GM21576 (cell line): ENCODE measurements at regions not wholly inside any gene's neighbourhood (a gene's known extent, or its start where the extent isn't known, plus 50 kb on each side); places are given as distances from the start of the nearest gene placed in this dataset.
"Not testable (repeated sequence)": the region's sequence is repeated elsewhere in the genome, so short reads cannot be mapped to it uniquely, and the experiment has no call there.

ENCODE experiments used
- ATAC-seq: cut with Tn5 transposase; IDR thresholded peaks from one replicate; pipeline ENCODE4 v1.9.1; 2021; ENCODE audit warnings: mild to moderate bottlenecking, moderate library complexity; ENCODE audit not compliant: unreplicated experiment

DNA sequence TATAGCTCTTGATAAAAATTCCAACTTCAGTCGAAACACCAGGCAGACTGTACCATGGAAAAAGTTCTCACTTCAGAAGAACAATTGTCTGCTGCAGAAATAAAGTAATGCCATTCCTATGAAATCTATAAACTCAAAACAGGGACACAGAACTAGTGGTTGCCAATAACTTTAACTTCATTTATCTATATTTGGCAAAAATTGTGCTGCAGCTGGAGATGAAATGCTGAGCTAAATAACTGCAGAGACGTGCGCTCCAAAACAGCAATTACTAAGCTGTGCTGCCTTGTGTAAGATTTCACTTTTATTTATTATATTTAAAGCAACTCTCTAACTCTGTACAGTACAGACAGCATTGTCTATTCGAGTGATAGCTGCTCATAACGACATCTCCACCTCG, 540.1 kb upstream of the ID2 start:
- ATAC-seq = no peak

DNA sequence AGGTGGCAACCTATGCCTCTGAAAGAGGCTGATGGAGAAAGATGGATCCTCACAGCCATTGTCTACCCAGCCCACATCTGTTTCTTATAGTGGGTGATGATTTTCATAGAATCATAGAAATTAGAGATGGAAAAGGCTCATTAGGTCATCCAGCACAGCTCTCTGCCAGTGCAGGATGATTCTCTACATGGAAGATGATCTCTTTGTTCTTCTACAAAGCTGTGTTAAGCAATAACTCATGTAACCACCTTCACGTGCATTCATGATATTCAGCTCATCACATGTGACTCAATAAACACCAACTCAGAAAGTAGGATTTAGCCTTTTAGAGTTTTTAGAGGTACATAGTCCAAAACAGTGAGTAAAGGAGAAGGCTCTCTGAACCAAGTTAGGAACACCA, 539.4 kb upstream of the ID2 start:
- ATAC-seq = no peak

DNA sequence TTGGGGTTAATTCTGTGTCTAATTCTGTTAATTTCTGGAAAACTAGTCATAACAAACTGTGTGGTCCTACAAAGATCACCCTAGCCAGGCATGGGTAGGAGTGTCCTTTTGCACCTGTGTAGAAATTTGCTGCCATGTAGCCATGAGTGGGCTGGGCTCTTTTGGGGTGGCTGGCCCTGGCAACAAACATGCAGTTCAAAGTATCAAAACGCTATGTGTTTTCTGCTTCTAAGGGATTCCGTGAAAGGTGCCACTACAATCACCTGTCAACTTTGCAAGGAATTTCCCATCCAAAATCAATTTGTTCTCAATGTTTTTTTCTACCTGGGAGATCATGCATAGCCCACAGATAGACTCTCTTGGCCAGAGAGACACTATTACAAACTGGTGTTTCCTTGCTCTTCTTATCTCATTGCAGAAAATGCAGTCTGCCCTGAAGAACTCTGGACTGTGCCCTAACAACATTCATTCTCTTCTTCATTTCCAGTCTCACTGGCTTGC, 537.7 kb upstream of the ID2 start:
- no peak for ATAC-seq

DNA sequence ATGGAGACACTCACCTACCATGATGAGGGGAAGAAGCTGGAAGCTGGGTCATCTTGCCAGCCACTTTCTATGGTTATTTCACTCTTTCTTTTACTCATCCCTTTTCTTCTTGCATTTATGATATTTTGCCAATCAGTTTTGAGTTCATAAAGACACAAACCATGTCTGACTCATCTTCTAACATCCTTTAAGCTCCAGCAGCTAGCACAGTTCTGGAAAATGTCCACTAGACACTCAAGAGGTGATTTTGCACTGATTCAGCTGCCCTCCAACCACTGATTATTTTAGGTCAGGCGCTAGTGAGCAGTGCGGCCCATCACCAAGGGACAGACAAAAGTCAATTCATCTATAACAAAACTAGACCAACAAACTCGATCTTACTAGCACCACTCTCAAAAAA, 537.1 kb upstream of the ID2 start:
- no peak for ATAC-seq

DNA sequence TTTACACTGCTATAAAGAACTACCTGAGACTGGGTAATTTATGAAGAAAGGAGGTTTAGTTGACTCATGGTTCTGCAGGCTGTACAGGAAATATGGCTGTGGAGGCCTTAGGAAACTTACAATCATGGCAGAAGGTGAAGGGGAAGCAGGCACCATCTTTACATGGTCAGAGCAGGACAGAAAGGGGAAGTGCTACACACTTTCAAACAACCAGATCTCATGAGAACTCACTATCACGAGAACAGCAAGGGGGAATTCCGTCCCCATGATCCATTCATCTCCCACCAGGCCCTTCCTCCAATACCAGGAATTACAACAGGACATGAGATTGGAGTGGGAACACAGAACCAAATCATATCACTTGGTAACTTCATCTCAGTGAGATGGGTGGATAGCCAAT, 536.5 kb upstream of the ID2 start:
- ATAC-seq = not testable (repeated sequence)

DNA sequence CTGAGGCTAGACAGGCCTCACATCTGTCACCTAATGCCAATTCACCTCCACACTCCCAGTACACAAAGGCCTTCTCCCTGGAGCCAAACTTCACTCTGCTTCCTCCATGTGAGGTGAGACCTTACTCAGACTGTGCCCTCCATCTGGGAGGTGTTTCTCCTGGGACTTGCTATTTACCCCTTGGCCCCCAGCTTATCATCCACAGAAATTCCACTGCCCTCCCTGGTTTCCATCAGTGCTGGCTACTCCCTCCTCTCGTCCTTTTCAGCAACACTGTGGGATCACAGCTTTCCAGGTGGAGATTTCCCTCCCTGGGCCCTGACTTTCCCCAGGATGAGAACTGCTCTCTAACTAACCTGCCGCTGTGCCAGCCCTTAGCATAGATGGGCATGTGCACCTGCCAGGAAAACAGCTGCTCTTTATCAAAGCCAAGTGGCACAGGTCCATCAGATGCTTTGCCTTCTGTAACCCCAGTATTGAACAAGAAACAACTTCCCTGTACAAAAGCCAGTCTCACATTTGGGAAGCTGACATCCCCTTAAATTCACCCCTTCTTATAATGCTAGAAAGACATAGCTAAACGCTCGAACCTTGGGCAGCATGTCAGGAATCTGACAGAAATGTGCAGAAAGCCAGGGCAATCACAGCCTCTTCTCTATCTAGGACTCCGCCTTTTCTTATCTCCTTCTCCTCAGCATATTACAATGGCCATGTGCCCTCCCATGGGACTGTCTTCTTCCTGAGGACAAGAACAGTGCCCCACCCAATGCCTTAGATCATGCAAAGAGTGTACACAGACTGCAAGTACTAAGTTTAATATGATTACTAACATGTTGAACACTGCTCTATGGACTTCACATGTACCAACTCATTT, 535.5 kb upstream of the ID2 start:
- no peak for ATAC-seq

DNA sequence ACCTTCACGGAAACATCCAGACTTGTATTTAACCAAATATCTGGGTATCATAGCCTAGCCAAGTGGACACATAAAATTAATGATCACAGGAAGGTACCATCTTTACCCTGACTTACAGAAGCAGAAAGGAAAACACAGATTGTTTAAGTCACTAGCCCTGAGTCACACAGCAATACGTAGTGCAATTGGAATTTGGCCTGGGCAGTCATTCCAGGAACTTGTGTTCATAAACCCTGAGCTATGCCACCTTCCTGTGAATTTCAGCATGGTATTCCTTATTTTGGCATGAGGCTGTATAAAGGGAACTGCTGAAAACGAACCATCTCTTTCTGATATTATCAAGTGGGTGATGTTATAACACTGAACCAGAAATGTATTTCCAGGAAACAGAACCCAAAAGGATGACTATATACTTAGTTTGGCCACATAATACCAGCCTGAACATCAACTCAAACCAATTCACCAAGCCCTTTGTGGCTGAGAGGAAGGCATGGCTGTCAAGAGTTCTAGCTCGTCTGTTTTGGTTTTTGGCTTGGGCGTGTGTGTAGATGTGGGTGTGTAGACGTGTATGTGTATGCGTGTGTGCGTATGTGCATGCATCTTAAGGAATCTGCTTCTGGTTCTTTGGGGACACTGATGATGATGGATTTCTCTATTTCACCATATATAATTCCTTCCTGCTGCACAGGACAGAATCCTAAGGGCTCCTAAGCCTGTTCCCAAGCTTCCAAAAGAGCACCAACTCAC, 533.4 kb upstream of the ID2 start:
- no peak for ATAC-seq

DNA sequence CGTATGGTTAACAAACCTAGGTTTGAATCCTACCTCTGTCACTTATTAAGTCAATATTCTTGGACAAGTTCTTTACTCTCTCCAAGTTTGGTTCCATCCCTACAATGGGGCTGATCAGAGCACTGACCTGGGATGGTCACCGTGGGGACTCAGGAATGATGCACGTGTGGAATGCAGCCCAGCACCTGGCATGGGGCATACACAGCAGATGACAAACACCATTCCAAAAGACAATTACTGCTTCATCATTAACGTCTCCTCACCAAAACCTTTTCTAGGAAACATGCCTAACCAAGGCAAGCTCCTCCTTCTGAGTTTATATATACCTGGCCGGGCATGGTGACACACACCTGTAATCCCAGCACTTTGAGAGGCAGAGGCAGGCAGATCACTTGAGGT, 532.9 kb upstream of the ID2 start:
- ATAC-seq = no peak

DNA sequence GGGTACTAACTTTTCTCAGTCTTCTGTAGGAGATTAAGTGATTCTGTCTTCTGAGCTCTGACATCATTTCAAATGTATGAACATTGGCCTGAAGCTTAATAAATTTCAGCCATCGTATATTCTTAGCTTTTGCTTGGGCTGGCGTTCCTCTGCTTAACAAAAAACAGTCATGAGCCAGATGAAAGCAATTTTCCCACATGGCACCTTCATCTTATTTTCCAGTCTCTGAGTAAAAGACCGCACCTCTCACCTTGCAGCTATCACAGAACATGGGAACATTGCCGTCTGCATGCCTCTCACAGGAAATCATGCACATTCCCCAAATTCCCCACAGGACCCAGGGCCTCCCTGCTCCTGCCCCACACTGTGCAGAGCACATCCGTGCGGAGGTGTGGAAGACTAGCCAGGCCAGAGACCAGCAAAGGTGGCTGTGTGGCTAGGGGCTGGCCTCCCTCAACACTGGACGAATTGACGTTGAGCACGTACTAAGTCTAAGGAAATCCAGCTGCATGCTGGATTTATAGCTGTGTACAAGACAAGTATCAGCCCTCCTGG, 531.8 kb upstream of the ID2 start:
- no peak for ATAC-seq

DNA sequence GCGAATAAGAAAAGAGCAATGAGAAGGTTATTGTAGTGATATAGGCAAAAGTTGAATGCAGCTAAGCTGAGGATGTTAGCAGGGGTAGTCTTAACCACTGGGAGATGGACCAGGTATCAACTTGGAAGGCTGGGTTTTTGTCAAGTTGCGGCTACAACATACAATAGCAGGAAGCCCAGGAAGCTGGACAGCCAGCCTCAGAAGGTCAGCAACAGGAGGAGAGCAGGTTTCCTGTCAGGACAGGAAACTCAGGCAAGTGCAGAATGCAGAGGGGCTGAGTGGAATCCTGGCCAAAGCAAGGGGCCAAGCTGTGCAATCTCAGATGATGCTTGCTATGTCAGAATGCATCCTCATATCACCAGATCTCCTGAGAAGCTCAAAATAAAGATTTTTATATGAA, 530.0 kb upstream of the ID2 start:
- no peak for ATAC-seq

DNA sequence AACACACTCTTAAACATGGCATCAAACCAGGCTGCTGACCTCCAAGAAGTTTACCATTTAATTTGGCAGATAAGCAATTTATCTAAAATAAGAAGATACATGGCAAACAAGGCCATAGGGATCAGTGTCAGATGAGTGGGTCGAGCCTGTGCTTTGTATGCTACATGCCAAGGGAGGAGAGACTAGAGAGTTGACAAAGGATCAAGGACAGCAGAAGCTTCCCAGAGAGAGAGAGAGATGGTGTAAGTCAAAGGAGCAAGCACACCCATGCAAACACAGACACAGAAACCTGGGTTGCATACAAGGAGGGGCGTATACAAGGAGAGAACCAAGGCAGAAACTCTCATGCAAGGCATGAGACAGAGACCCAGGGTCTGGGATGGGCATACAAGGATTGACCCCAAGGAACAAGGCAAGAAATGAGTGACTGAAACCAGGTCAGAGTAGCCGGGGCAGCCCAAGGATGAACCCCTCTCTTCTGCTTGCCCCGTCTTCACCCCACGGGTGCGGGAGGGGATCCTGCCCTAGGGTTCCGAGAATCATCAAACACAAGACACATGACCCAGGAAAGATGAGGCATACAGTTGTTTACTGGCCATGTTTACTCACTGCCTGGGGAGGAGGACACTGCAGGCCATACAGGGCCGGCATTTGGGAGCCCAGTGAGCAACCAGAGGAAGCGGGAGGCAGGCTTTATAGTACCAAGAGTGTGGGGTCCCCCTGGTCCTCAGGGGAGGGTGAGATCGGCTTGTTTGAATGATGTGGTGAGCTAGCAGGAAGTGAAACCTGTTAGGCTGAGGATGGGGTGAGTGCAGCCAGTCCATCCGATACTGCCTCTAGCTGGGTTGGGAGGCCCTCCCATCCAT, 529.2 kb upstream of the ID2 start:
- peak; percentile 97 for ATAC-seq

DNA sequence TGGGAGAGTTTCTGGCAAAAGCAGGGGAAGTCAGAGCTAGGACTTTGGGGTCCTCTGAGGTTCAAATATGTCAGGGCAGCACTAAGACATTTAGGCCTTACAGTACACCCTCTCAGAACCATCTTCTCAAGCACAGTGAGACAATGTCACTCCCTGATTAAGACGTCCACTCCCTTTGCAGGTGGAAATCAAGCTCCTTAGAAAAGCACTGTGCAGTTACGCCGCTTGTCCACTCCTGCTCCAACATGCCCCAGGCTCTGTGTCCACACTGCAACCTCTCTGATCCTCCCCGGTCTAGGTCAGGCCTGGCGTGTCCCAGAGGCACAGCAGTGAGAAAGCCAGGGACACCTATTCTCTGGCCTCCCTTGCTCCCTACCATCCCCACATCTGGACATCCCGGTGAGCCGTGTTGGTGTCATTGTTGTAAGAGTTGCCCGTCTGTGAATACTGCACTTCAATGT, 528.6 kb upstream of the ID2 start:
- ATAC-seq = peak; percentile 11

DNA sequence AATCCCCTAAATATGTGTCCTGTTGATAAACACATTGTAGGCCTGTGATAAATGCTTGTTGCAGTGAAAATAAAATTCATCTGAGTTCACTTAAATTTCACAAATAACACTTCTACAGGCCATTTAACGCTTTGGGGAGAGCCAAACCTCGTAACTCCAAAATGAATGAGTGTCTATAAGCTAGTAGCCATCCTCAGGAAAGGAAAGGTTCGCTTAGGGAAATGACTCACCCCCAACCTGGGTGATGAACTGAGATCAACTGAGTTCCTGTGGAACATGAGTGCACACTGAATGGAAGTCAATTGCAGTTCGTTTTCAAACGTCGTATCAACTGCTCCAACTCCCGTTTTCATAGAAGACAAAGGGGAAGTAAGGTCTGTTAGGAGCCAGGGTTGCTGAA, 527.6 kb upstream of the ID2 start:
- no peak for ATAC-seq

DNA sequence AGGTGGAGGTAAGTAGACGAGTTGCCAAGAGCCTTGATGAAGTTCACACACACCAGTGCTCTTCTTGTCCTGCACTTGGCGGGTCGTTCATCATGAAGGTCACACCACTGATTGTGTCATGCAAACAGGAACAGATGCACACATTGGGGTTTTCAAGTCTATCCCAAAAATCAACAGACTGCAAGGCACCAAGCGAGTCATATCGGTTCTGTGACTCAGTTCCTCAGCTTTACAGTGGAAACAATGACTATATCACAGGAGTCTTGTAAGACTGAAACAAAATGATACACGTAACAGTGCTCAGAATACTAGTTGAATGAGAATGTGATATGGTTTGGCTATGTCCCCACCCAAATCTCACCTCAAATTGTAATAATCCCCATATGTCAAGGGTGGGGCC, 526.9 kb upstream of the ID2 start:
- no peak for ATAC-seq

DNA sequence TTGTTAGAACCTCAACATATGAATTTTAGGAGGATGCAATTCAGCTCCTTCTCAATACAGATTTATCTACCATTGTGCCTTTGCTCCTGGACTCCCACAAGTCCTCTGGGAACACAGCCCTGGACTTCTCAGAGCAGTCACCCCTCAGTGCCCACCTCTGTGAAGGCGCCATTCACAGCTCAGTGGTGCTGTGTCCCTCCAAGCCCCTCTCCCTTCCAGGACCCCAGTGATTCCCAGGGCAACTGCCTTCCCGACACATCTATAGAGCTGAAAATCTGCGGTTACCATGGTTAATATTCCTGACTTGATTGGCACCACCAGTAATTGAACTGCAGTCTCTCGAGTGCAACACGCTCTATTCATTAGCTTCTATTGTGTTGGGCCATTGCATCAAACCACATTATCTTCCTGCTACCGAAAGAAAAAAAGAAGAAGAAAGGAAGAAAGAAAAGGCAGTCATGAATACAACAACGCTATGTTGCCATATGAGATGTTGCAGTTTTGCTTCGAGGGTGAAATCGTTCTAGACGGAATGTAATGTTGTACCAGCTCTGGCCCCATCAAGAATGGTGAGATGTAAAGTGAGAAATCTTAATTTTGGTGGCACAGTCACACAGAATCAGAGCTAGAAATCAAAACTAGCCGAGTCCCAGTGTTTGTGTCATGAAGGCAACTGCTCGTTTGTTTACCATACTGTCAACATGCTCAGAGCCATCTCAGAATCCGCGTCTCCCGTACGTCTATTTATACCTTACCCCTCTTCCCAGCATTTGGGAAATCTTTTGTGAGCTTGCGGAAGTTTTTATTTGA, 524.0 kb upstream of the ID2 start:
- ATAC-seq = no peak

DNA sequence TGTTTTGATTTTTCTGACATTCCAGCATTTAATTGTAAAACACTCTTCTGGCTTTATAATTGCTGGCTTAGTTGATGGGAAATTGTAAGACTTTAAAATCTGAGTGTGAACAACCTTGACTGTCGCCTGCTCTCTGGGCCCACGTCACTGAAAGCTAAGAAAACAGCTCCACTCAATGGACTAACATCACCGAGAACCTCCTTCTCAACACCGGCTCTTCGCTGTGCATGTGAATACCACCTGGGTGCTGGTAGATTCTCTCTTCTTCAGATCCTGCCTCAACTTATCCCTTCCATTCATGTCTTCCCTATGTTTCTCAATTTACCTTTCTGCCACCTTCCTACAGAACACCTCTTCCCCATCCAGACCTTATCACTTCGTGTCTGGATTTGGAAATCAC, 523.1 kb upstream of the ID2 start:
- no peak for ATAC-seq

DNA sequence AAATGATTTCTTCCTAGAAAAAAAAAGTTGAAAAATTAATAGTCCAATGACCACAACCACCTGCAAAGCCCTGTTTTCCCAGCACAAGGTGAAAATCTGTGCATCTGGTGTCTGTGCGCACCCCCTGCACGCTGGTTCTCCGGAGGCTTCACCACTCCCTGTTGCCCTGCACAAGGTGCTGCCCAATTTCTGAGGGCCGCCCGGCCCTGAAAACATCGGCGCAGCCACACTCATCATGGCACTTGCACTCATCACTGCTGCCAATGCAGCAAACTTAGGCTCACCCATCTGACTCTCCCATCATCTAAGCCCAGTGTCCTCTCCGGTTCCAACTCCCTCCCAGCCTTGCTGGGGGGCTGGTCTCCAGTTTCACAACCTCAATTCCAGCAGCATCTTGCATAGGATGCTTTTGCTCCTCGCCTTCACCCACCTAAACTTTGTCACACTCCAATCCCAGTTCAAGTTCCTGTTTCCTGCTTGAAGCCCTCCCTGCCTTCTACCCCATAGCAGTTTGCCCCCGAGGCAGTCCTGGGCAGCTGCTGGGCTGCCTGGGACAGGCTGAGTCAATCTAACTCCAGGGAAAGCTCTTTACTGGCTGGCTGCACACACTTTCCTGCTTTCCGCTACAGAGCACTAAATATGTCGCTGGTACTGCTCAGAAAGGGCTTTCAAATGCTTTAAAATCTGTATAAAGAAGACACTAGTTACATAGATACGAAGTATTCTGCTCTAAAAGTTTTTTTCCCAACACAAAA, 522.5 kb upstream of the ID2 start:
- no peak for ATAC-seq

DNA sequence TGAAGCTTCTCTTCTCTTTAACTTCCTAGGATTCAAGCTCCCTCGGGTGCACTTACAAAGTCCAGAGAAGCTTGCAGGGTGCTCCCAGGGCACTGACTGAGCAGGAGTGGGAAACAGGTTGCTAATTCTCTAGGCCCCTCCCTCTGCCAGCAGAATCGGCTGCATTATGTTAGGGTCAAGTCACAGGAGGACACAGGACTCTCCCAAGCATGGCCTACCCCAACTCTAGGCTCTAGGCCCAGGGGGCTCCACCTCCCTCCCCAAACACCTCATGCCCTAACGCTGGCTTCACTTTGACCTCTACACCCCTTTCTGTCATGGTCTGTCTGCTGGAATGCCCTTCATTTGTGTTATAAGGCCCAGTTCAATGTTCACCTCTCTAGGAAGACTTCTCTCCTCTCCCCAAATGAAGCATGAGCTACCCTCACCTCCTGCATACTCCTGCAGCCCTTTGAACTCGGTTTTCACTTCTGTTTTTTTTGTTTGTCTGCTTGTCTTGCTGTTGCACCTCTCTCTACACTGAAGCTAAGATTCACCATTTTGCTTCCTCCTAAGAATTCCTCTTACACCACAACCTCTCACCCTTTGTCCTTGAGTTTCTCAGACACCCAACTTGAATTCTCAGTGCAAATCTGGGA, 521.8 kb upstream of the ID2 start:
- no peak for ATAC-seq

DNA sequence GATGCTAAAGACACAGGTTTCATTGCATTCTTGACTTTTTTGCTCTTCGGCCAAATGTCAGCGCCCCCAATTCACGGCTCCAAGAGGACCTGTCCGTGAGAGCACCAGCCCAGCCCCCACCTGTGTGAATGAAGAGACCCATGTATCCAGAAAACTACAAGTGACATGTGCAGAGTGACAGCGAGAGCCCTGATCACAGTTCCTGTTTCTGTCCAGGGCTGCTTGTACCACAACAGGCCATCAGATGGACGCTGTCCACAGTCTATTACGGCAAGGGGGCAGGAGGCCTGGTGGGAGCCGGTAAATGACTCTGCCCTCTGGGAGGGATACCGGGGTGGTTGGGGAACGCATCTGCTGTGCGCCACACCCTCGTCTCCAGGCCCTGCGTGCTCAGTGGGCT, 520.9 kb upstream of the ID2 start:
- ATAC-seq = no peak
